Iris pigment epithelial cell (primary cell): ENCODE measurements at regions not wholly inside any gene's neighbourhood (a gene's known extent, or its start where the extent isn't known, plus 50 kb on each side); places are given as distances from the start of the nearest gene placed in this dataset.
A peak's percentile ranks its signal among the peaks of the same experiment; 100 is the strongest.
"Not testable (repeated sequence)": the region's sequence is repeated elsewhere in the genome, so short reads cannot be mapped to it uniquely, and the experiment has no call there.

ENCODE experiments used
- DNase-seq: peaks from one replicate; pipeline ENCODE4 v3.0.0-alpha.2; 2011; ENCODE audit warnings: low read depth

DNA sequence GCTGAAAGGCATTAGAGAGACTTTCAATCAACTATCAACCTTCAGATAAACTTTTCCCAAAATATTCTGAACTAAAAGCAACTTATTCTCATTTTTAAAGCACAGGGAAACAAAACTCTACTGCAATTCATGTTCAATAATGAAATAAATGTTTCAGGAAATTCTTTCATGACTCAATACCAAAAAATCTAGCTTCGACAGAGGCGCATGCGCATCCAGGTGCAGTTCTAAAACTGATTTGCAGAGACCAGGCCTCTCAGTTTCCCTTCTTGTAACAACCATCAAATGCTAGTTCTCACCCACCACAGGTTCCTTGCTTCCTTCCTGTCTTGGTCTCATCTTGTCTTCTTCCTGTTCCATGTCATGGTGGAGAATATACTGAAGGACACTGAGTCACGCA is 55.3 kb upstream of the NRBF2 start:
- DNase-seq: no peak

DNA sequence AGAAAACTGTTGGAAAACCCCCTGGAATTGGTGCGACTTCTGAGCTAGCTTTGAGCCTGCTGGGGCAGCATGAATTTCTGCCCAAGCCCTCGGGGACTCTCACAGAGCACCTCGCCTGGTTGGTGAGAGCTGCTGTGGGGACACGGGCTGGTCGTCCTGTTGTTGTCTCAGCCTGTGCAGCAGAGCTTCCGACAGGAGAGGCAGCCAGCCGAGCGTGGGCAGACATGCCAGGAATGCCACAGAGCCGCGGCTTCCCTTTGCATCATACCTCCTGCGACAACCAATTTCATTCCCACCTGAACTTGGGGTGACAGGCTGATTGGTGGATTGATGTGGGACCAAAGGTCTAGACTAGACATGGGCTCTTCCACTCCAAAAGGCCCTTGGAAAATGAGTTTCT is 60.2 kb upstream of the NRBF2 start:
- DNase-seq: no peak

DNA sequence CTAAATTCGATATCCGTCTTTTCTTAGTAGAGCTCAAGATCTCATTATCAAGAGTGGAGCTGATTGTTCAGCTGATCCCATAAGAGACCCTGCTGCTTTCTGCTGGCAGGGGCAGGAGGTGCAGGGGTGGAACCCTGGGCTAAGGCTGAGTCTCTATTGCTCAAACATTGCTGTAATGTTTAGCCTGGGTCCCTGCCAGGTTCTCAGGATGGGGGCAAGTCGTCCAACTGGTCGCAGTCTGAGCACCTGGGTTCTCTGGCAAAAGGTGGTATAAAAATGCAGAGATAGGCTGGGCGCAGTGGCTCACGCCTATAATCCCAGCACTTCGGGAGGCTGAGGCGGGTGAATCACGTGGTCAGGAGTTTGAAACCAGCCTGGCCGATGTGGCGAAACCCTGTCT is 62.0 kb upstream of the NRBF2 start:
- DNase-seq: no peak

DNA sequence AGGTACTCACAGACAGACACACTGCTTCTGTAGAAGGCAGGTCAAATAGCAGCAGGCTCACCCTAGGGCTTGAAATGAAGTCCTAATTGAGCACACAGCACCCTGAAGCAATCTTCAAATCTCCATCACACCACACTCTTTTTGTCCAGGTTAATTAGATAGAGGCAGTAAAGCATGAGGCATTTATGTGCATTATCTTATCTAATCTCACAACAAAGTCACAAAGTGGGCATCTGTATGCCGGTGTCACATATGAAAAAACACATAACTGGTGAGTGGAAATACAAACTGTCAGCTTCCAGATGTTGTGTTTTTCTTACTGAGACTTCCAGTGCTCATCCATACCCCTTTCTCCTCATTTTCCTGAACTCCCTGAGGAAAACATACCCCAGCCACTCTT is 63.8 kb upstream of the NRBF2 start:
- DNase-seq: no peak

DNA sequence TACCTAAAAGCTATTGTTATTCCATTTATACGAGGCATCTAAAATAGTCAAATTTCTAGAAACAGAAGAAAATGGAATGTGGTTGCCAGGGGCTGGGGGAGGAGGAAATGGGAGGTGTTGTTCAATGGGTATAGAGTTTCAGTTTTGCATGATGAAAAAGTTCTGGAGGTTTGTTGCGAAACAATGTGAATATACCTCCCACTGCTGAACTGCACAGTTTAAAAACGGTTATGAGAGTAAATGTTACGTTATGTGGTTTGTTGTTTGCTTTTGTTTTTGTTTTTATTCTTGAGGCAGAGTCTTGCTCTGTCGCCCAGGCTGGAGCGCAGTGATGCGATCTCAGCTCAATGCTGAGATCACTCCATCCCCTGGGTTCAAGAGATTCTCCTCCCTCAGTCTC is 64.9 kb upstream of the NRBF2 start:
- peak; percentile 43 for DNase-seq

DNA sequence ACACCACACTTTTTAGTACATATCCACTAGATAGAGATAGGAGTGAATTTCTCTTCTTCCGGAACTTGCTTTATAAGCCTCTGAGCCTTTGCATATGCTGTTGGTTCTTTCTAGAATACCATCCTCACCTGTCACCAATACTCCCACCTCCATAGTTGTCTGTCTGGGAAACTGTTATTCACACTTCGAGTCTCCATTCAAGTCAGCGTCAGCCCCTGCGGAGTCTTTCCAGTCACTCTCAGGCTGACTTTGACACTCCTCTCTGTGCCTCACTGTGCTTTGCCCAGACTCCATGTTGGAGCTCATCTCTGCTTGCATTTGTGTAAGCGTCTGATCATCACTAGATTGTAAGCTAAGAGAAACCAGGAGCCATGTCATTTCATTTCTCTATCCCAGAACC is 66.5 kb upstream of the NRBF2 start:
- no peak for DNase-seq

DNA sequence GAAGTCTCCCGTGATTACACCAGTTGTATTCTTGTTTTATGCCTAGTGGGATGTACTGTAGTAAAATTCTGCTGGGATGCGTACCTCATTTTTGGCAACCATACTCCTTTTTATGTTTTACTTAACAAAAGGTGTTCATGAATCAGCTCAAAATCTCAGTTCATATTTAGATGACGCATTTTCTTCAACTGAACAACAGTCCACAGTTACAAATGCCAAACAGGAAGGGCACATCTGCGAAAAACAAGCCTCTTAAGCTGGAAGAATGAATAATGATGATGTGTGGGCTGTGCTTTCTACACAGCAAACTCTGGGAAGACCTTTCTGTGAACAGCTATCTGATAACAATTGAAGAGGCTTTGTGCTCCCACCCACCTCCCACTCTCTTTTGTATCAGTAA is 68.4 kb upstream of the NRBF2 start:
- no peak for DNase-seq

DNA sequence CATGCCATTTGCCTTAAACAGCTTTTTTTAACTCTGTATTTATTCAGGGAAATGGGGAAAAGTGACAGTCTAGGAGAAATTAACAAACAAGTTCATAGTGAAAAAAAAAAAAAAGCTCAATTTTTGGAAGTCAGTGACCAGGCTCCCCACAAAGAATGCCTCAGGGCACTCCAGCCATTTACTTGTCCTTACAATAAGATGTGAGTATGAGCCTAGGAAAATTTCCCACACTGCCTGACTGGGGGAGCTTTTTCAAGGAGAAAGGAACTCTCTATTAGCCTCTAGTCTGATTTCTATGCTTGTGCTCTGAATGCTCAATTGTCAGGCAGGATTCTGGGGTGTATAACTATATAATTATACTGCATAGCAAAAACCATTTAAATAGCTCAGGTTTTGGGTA is 74.9 kb upstream of the NRBF2 start:
- no peak for DNase-seq

DNA sequence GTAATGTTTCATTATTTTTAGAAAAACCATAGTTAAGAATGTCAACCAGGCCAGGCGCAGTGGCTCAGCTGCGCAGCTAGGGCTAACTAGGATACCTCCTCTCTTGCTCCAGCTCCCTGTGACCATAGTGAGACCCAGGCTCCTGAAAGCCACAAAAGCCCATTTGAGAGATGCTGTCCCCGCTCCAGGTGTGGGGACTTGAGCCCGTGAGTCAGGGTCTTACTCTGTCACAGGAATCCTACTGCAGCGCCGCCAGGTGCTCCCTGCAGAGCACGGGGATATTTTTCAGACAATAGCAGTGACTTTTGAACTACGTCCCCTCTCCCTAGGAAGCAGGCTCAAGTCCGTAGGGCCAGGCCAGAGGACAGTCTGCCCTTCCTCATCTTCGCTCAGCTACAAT is 75.6 kb upstream of the NRBF2 start:
- no peak for DNase-seq

DNA sequence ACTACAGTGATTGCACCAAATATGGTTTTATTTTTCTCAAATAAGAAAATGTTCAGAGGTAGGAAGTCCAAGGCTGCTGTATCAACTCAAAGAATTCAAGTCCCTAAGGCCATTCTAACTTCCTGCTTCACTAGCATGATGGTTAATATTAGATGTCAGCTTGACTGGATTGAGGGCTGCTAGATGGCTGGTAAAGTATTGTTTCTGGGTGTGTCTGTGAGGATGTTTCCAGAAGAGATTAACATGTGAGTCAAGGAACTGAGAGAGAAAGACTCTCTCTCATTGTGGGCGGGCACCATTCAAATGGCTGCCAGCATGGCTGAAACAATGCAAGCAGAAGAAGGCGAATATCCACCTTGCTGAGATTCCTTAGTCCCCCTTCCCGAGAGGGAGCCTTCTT is 77.4 kb upstream of the NRBF2 start:
- DNase-seq: no peak

DNA sequence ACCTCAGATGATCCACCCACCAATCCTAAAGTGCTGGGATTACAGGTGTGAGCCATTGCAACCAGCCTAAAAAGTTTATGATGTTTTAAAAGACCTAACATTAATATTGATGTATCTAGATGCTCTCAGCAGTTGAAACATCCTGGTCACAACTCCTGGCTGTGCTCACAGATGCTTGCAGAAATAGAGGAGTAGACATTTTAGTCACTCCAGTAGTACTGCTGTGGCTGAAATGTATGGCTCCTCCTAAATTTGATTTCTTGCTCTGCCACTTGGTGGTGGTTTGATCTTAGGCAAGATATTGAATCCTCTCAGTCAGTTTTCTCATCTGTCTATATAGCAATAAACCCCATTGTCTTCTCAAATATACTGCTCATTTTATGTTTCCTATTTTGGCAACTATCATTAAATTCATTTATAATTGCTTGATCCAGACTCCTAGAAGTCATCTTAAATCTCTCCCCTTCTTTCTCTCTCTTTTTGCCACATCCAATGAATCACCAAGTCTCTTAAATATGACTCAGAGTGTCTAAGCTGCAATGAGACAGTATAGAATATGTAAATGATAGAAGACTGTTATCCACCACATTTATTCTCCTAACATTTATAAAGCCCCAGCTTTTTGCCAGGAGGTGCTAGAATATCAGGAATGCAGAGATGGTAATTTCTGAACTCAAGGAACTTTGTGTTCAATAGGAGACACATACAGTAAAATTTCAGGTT is 78.1 kb upstream of the NRBF2 start:
- DNase-seq: no peak

DNA sequence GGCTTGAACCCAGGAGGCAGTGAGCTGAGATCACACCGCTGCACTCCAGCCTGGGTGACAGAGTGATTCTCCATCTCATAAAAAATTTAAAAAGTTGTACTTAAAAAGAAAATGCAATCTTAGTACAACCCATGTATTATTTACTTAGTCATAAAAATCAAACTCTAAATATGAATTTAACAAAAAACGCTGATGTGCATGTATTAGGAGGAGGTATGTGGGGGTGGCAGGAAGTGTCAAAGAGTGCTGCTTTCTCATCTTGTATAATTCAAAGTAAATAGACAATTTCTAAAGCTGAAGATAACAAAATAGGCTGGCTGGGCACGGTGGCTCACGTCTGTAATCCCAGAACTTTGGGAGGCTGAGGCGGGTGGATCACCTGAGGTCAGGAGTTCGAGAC is 81.0 kb upstream of the NRBF2 start:
- DNase-seq: no peak

DNA sequence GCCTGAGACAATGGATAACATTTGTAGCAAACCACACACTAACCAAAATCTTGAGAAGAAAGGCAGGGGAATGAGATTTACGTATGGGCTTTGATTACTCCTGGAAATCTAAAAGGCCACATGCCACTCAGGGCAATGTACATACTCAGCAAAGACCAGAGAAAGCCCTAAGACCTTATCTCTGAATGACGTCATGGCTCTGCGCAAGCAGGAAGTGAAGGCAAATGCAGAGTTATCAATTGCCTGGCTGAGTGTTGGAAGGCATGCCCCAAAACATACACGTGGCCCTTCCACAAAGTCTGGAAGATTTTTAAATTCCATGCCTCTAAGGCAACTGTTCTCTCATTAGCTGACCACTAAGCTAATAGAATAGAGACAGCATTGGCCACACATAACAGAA is 90.9 kb upstream of the NRBF2 start:
- no peak for DNase-seq

DNA sequence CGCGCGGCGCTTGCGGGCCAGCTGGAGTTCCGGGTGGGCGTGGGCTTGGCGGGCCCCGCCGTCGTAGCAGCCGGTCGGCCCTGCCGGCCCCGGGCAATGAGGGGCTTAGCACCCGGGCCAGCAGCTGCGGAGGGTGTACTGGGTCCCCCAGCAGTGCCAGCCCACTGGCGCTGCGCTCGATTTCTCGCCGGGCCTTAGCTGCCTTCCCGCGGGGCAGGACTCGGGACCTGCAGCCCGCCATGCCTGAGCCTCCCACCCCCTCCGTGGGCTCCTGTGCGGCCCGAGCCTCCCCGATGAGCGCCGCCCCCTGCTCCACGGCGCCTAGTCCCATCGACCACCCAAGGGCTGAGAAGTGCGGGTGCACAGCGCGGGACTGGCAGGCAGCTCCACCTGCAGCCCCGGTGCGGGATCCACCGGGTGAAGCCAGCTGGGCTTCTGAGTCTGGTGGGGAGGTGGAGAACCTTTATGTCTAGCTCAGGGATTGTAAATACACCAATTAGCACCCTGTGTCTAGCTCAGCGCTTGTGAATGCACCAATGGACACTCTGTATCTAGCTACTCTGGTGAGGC is 99.4 kb upstream of the NRBF2 start:
- not testable (repeated sequence) for DNase-seq

DNA sequence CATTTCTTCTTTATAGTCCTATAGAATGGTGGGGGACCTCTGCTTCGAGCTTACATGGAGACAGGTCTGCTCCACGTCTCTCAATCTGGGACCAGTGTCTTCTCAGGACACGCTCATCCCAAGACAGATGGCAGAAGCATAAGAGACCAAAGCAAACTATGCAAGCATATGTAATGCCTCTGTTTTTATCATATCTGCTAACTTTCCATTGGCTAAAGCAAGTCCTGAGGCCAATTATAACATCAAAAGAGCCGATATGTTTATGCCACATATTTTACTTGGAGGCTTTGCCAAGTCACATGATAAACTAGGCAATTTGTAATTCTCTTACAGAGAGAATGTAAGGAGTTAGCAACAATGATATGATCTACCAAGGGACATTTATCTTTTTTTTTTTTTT is 102.6 kb upstream of the NRBF2 start:
- DNase-seq: no peak

DNA sequence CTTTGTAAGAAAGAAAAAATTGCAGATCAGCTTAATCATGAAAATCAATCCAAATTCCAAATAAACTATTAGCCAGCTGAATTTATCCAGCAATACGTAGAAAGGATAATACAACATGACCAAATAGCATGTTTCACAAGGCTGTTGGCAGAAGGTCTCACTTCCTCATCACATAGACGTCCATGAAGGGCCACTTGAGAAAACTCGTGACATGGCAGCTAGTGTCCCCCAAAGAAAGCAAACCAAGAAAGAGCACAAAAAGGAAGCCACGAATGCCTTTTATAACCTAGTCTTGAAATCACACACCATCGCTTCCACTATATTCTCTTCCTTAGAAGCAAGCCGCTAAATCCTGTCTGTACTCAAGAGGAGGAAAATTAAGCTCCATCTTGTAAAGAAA is 105.6 kb upstream of the NRBF2 start:
- DNase-seq: no peak

DNA sequence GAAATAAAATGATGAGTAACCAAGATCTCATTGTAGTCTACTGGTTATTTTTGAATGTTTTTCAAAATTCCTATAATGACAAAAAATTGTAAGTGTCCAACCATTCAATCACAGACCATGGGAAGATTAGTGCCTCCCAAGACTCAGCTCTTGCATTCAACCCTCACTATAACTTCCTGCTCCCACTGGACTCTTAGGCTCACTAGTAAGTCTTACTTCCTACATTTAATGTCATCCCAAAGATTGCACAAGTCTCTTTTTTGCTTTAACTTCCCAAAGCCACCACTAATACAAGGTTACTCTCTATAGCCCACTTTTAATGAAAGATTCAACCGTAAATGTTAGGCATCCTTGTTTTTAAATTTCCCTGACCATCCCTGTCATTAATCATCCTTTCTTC is 111.9 kb upstream of the NRBF2 start:
- DNase-seq: no peak

DNA sequence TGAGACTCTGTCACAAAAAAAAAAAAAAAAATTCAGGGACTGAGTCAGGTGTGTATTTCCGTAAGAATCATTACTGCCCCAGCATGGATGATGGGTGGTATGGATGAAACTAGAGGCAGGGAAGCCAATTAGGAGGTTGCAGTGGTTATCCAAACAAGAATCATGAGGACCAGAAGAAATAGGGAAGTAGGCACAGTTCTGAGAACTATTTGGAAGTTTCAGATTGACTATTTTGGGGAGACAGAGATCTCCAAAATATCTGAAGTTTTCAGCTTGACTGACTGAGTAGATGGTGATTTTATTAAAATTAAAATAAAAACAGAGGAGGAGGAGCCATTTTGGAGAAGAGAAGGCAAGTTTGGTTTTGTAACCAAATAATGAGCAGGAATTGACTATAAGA is 119.4 kb upstream of the NRBF2 start:
- no peak for DNase-seq

DNA sequence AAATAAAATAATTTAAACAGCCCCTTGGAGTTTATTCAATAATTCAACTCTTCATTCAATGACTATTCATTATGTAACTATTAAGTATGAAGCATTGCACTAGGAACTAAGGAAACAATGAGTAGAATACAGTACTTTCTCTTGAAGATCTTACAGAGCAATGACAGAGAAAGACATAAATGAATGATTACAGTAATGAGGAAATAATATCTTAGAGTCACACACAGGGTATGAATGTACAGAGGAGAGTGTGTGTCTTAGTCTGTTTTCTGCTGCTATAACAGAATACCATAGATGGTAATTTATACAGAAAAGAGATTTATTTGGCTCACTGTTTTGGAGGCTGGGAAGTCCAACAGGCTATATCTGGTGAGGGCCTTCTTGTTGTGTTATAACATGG is 120.5 kb upstream of the NRBF2 start:
- no peak for DNase-seq

DNA sequence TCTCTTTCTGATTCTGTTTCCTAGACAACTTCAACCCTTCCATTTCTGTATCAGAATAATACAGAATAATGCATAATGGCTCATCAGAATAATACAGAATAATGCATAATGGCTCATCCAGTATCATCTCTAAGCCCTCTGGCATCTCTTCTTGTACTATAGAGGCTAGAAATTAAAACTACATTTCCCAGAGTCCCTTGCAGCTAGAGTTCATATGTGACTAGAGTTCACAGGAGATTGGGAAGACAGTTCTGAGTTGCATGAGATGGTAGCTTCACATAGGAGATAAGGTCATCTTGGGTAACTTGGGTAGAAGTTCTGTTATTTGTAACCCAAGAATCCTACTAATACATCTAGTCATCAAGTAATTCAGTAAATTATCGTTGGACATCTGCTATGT is 122.9 kb upstream of the NRBF2 start:
- no peak for DNase-seq

DNA sequence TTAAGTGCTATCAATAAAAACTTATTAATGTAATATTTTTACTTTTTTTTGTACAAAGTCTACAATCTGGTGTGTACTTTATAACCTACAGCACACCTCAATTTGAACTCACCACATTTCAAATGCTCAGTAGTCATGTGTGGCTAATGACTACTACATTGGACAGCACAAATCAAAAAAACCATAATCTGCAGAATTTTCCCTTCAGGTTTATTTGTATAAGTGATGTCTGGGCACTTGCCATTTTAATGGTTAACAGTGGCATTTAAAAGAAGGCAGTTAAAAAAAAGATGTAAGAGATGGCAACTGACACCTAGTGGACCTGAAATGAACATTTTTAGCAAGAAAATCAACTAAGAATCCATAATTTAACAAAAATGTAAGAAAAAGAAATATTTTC is 124.6 kb upstream of the NRBF2 start:
- no peak for DNase-seq

DNA sequence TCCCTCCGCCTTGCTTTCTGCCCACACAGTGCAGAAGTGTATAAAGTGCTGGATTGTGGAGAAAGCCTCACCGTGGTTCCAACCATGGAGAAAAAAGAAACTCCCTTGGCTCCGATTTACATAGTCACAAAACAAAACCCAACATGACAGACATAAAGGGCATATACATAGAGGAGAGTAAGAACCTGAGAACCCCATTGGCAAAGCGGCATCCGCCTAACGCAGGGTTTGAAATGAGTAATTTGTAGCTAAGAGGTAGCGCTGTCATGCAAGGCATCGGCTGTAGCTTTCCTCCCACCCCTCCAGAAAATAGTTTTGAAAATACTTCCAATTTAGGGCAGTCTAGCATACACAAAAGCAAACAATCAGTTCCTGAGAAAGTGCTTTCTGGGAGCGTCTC is 126.0 kb upstream of the NRBF2 start:
- DNase-seq: no peak

DNA sequence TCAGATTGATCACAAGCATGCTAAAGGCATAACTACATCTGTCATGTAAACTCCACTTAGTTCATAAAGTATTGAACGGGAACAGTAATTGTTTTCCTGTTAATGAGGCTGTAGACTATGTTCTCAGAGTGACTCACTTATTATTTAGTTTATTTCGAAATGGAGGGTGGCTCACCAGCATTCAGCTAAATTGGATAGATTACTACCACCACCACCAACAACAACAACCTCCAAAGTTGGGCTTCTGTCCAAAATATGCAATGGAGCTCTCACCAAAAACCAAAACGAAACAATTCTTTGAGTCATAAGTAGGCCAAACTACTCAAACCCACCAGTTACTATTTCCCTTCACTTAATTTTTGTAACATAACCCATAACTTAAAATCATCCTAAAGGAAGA is 127.9 kb upstream of the NRBF2 start:
- peak; percentile 44 for DNase-seq

DNA sequence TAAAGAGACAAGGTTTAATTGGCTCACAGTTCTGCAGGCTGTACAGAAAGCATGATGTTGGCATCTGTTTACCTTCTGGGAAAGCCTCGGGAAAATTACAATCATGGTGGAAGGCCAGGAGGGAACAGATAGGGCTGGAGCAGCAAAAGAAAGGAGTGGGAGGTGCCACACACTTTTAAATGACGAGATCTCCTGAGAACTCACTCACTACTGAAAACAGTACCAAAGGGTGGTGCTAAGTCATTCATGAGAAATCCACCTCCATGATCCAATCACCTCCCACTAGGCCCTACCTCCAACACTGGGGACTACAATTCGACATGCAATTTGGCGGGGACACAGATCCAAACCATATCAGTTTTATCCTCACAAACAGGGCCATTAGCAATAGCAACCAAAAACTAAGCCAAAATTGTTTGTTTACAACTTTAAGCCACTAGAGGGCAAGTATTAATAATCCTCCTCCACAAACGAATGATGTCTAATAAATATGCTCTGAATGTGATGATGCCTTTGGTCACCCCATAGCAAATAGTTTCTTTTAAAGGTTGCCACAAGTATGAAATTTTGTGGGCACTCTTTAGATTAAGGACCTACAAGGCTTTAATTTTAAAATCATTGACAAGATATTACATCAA is 129.2 kb upstream of the NRBF2 start:
- no peak for DNase-seq
